Activated CD8-positive, alpha-beta memory T cell treated with anti-CD3 and anti-CD28 coated beads, Interleukin-2, amount 50 U/mL, for 24 hours (primary cell): ENCODE measurements at regions not wholly inside any gene's neighbourhood (a gene's known extent, or its start where the extent isn't known, plus 50 kb on each side); places are given as distances from the start of the nearest gene placed in this dataset.
"Not testable (repeated sequence)": the region's sequence is repeated elsewhere in the genome, so short reads cannot be mapped to it uniquely, and the experiment has no call there.

ENCODE experiments used
- DNase-seq: peaks from one replicate; pipeline ENCODE4 v3.0.0-alpha.2; 2020; ENCODE audit errors: extremely low read depth

- not testable (repeated sequence) for DNase-seq
Observed at GRCh38 chr4:8972635-8973034, 101.0 kb upstream of the HMX1 start.

DNA sequence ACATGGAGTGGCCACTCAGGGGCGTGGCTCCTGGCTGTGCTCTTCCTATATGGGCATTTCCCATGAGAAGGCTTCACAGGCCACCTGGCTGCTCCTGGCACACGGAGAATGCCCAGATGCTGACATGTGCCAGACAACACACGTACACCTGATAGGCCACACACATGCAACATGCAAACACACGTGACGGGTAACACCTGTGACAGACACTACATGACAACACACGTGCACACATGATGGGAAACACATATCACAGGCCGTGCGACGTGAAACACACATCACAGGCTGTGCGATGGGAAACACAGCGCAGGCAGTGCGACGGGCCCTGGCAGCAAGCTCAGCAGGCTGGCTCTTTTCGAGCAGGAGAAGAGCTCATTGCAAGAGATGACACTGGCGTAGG lies 94.3 kb upstream of the HMX1 start:
- not testable (repeated sequence) for DNase-seq

GRCh38 chr4:8964201-8964788 lies 92.7 kb upstream of the HMX1 start:
- not testable (repeated sequence) for DNase-seq

GRCh38 chr4:8963533-8963932 lies 91.9 kb upstream of the HMX1 start:
- not testable (repeated sequence) for DNase-seq

DNA sequence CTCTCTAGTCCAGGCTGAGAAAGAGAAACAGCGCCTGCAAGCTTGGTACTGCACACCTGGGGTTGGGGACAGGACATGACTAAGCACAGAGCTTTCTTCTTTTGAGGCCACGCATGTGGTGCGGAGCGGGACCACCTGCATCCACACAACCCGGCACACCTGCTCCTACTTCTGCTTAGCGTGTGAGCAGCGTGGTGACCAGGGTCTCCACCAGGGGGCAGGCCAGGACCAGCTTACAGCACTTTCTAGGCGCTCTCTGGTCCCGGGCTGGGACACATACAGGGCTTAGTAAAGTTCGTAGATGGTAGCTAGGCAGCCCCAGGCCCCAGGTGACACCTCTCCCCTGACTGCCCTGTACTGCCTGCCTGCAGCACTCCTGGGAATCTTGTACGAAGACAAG lies 89.7 kb upstream of the HMX1 start:
- DNase-seq = peak; percentile 8

DNA sequence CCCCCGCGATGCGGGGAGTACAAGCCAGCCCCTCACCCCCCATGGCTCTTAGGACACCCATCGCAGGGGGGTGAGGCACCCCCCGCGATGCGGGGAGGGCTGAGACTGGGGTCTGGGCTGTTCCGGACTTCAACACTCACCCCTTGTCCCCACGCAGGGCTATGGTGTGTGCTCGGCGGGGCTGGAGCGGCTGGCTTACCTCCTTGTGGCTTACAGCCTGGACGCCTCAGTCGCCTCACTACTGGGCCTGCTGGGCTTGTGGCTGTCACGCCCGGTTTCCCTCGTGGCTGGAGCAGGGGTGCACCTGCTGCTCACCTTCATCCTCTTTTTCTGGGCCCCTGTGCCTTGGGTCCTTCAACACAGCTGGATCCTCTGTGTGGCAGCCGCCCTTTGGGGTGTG lies 87.8 kb upstream of the HMX1 start:
- DNase-seq = not testable (repeated sequence)

DNA sequence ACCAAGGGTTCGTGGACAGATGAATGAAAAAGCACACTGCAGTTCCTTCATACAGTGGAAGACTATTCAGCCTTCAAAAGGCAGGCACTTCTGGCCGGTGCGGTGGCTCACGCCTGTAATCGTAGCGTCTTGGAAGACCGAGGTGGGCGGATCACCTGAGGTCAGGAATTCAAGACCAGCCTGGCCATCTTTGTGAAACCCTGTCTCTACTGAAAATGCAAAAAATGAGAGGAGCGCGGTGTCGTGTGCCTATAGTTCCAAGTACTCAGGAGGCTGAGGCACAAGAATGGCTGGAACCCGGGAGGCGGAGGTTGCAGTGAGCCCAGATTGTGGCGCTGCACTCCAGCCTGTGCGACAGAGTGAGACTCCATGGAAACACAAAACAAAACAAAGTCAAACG lies 82.4 kb upstream of the HMX1 start:
- DNase-seq = not testable (repeated sequence)

DNA sequence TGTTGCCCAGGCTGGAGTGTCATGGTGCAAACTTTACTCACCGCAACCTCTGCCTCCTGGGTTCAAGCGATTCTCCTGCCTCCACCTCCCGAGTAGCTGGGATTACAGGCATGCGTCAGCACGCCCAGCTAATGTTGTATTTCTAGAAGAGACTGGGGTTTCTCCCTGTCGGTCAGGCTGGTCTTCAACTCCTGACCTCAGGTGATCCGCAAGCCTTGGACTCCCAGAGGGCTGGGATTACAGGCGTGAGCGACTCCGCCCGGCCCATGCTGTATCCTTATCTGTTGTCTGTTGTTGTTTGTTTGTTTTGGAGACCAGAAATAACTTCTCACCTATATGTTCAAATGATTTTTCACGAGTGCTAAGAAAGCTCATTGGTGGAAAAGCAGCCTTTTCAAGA lies 81.2 kb upstream of the HMX1 start:
- DNase-seq = not testable (repeated sequence)

DNA sequence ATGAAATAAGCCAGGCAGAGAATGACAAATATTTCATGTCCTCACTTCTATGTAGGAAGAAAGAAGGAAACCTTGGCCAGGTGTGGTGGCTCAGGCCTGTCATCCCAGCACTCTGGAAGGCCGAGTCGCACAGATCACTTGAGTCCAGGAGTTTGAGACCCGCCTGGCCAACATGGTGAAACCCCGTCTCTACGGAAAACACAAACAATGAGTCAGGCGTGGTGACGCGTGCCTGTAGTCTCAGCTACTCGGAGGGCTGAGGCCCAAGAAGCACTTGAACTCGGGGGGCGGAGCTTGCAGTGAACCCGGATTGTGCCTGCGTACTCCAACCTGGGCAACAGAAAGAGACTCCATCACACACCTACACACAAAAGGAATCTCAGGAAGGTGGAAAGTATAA lies 80.5 kb upstream of the HMX1 start:
- DNase-seq = not testable (repeated sequence)

- not testable (repeated sequence) for DNase-seq
Observed at GRCh38 chr4:8945506-8945905, 73.9 kb upstream of the HMX1 start.

GRCh38 chr4:8943367-8943766 lies 71.7 kb upstream of the HMX1 start:
- DNase-seq = not testable (repeated sequence)

GRCh38 chr4:8942088-8942487 lies 70.4 kb upstream of the HMX1 start:
- DNase-seq = not testable (repeated sequence)

DNA sequence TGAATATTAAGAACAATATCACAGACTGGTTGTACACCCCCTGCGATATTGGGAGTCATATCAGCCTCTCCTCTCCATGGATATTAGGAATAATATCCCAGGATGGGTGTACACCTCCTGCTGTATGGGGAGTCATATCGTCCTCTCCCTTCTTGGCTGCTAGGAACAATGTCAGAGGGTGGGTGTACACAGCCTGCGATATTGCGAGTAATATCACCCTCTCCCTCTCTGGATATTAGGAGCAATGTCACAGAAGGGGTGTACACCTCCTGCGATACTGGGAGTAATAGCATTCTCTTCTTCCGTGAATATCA lies 69.8 kb upstream of the HMX1 start:
- not testable (repeated sequence) for DNase-seq

DNA sequence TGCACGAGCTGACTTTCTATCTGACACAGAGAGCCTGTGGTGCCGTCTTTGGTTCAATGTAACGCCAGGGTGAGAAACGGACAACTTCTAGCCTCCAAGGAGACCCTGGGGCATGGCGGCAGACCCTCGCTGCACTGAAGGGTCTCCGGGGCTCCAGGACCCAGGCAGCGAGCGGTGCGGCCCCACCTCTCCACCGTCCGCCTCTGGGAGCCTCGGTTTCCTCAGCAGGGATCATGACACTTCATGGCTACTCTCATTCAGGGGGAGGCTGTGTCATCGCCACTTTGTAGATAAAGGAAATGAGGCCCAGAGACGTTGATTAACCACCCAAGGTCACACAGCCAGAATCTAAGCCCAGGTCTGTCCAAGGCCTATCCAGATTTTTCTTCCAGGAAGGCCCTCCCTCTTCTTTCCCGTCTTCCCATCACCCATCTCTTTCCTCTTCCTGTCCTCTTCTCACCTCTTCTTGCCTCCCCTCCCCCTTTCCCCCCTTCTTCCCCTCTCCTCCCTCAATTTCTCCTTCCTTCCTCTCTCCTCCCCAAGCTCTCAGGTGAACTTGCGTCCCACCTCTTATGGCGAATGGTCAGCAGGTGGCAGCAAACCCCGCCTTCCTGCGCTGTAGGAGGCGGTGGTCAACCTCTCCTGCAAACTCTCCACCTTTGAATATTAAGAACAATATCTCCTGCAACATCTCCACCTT lies 69.3 kb upstream of the HMX1 start:
- no peak for DNase-seq

DNA sequence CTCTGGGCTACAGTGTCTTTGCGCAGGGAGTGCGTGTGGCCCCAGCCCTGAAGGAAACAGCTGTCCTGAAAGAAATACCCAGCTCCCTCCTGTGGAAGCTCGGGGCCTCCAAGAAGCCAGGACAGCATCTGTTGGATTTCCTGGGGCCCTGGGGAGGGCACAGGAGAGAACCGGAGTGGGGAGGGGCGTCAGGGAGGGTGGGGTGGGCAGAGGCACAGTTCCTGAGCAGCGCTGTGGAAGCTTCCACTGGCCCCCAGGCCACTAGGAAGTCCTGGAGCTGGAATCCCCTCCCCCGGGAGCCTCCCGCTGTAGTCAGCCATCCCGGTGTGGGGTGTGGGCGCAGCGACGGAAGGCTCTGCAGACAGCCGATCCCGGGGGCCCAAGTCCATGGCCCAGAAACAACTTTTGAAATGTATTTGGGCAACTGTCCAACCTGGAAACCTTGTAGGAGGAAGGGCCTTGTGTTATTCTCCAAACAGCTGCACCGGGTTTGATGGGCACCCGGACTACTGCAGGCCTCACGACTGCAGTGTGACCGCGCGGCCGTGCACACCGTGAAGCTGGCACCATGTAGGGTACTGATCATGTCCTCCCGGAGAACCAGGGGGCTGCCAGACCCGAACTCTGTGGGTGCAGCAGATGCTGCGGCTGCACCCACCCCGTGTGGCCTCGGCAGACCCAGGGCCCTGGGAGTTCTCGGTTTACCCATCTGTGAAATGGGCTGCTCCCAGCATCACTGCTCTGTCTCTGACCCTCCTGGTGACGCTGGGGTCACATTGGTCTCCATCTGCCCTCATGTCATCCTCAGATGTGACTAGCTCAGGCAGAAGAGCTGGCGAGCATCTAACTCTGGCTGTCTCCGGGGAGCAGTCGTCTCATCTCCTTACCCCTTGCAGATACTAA lies 68.5 kb upstream of the HMX1 start:
- DNase-seq = no peak

DNA sequence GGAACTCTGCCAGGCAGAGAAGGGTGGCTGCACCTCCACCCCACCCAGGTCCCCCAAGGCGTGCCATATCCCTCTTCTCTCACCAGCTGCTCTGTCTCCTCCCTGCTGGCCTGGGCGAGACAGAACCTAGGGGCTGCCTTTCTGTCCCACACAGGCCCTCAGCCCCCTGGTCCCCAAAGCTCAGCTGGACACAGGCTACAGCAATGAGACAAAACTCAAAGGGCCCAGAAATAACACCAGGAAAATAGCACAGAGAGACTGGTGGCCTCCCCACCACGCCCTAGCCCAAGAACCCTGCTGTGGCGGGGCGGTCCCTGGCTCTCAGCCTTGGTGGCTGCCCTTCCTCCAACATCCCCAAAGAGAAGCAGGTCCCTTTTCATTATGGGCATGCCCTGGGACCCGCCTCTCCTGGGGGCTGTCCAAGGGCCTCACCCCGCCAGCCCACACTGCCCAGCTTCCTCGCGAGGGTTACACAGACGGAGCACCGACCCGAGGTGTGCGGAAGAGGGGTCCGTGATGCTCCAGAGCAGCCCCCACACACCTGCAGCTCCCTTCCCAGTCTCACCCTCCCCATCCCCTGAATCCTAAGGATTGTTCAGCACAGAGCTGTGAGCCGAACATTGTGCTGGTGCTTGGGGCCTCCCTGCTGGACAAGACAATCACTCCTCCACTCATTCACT lies 67.7 kb upstream of the HMX1 start:
- no peak for DNase-seq

DNA sequence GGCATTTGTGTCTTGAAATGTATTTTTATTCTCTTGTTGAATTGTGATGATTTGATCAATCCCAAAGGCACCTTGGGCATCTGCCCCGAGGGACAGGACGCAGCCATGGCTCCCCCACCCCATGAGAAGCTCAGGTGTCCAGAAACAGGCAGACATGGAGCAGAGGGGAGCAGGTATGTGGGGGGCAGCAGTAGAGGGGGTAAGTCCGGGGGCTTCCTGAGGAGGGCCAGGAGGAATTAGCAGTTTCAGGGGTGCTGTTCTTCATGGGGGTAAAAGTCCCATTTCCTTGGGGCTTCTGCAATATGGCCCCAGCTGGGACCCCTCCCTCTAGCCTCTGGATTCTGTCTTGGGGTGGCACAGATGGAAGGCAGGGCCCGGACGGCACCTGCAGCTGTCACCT lies 67.0 kb upstream of the HMX1 start:
- no peak for DNase-seq

DNA sequence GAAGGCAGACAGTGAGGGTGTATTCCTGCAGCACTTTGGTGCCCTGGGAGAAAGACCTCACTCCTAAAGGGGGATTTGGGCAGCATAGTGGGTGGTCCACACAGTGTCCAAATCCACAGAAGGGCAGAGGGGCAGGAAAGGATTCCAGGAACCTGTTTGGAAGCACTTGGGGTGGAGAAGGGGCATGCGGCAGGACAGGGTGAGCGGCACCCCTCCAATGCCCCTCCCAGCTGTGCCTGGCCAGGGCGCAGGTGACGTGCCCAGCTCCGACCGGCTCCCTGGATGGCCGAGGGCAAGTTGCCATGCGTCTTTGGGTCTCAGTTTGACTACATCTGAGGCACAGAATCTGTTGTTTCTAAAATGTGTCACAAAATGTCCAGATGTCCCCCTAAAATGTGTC lies 66.5 kb upstream of the HMX1 start:
- no peak for DNase-seq

- no peak for DNase-seq
Observed at GRCh38 chr4:8932884-8933283, 61.2 kb upstream of the HMX1 start.

- no peak for DNase-seq
Observed at GRCh38 chr4:8928074-8928473, 56.4 kb upstream of the HMX1 start.

- no peak for DNase-seq
Observed at GRCh38 chr4:8922481-8922880, 50.8 kb upstream of the HMX1 start.

- DNase-seq = no peak
Observed at GRCh38 chr4:8921465-8921864, 49.8 kb upstream of the HMX1 start.
